ENCODE measurements at regions not wholly inside any gene's neighbourhood (a gene's known extent, or its start where the extent isn't known, plus 50 kb on each side); places are given as distances from the start of the nearest gene placed in this dataset.

- ChIA-PET CTCF (ENCODE audit: low intra/inter-chr PET ratio) (no interaction called here), POLR2A (no interaction called here)
- Histone ChIP-seq H3K4me3 (no peak overlapping the region), H4K20me1 (replicated peaks; ENCODE audit: control insufficient read depth, insufficient read depth, low read length) (no peaks in the 10 kb centered on the region), H3K4me1 (replicated peaks in 1 of 2; ENCODE audit: control insufficient read depth in 2 of 2, insufficient read depth in 2 of 2, low read length in 2 of 2) (no peaks in the 10 kb centered on the region), H3K9me1 (ENCODE audit: control insufficient read depth, insufficient read depth, low read length) (no peaks in the 10 kb centered on the region), H3K36me3 (ENCODE audit: control insufficient read depth, insufficient read depth, low read length) (no peaks in the 10 kb centered on the region), H3K27ac (ENCODE audit: extremely low read depth, low read depth, low read length) (no peak overlapping the region), H3K79me2 (ENCODE audit: control insufficient read depth, insufficient read depth, low read length) (no peaks in the 10 kb centered on the region), H3K4me2 (ENCODE audit: insufficient read depth, low read length) (no peak overlapping the region), H3K9me3 (replicated peaks; ENCODE audit: control insufficient read depth, insufficient read depth, low read depth, low read length) (no peaks in the 10 kb centered on the region), H3K27me3 (ENCODE audit: control insufficient read depth in 2 of 2, insufficient read depth in 2 of 2, low read length in 2 of 2) (no peaks in the 10 kb centered on the region), H2AFZ (ENCODE audit: low read depth, low read length) (no peak overlapping the region), H3K9ac (ENCODE audit: insufficient read depth in 1 of 2, low read depth in 2 of 2, low read length in 2 of 2) (no peak overlapping the region)
- no TSS peak for BruUV-seq (replicated peaks)
- intact Hi-C loops (cut with micrococcal nuclease) = no loop called here
- 0% methylated on average over 2 of the region's 2 CpGs for WGBS (ENCODE audit: insufficient coverage, low coverage, missing lambda C conversion rate)
- in situ Hi-C loops (cut with MboI) = no loop called here
- DNase-seq (ENCODE audit: extremely low read depth in 1 of 4, low spot score in 3 of 4) (no peak), FAIRE-seq (no peak), ATAC-seq (no peak)
- TF ChIP-seq HNRNPUL1 (IDR thresholded peaks at IDR 0.05; ENCODE audit: low read length) (no peak), NKRF (IDR thresholded peaks at IDR 0.05; ENCODE audit: borderline replicate concordance) (no peak)
Observed at GRCh38 chr12:82530394-82530793, 156.3 kb upstream of the TMTC2 start.

GRCh38 chr12:82533341-82533740 lies 153.4 kb upstream of the TMTC2 start:
- H4K20me1 ChIP-seq (replicated peaks; ENCODE audit: control insufficient read depth, insufficient read depth, low read length) = no peaks in the 10 kb centered on the region
- FAIRE-seq = no peak
- no peaks in the 10 kb centered on the region for H3K27me3 ChIP-seq (ENCODE audit: control insufficient read depth in 2 of 2, insufficient read depth in 2 of 2, low read length in 2 of 2)
- 6% methylated on average over 1 of the region's 1 CpG for WGBS (ENCODE audit: insufficient coverage, low coverage, missing lambda C conversion rate)
- ChIA-PET CTCF (ENCODE audit: low intra/inter-chr PET ratio) (no interaction called here), POLR2A (no interaction called here)
- no peak overlapping the region for H3K4me3 ChIP-seq
- DNase-seq (ENCODE audit: extremely low read depth in 1 of 4, low spot score in 3 of 4) = no peak
- no peaks in the 10 kb centered on the region for H3K9me3 ChIP-seq (replicated peaks; ENCODE audit: control insufficient read depth, insufficient read depth, low read depth, low read length)
- no TSS peak for BruUV-seq (replicated peaks)
- no peak overlapping the region for H2AFZ ChIP-seq (ENCODE audit: low read depth, low read length)
- no peak overlapping the region for H3K9ac ChIP-seq (ENCODE audit: insufficient read depth in 1 of 2, low read depth in 2 of 2, low read length in 2 of 2)
- no peak for TF ChIP-seq TSC22D4 (tag; IDR thresholded peaks at IDR 0.05)
- TF ChIP-seq FOXJ2 (tag; IDR thresholded peaks at IDR 0.05) = no peak
- TF ChIP-seq ZNF143 (CRISPR knock-in tag; IDR thresholded peaks at IDR 0.05) = no peak
- TF ChIP-seq CREB3 (tag; conservative IDR thresholded peaks at IDR 0.05; ENCODE audit: low read depth) = no peak
- no peak for TF ChIP-seq BRD9 (IDR thresholded peaks at IDR 0.05; ENCODE audit: low read depth, partially characterized antibody)
- TF ChIP-seq SRSF9 (IDR thresholded peaks at IDR 0.05; ENCODE audit: borderline replicate concordance, low read depth, low read length) = no peak
- no peak for TF ChIP-seq MAFG (tag; conservative IDR thresholded peaks at IDR 0.05)
- no peak for TF ChIP-seq ZNF778 (CRISPR knock-in tag; IDR thresholded peaks at IDR 0.05)
- no peaks in the 10 kb centered on the region for H3K4me1 ChIP-seq (replicated peaks in 1 of 2; ENCODE audit: control insufficient read depth in 2 of 2, insufficient read depth in 2 of 2, low read length in 2 of 2)
- in situ Hi-C loops (cut with MboI) = no loop called here
- no peaks in the 10 kb centered on the region for H3K36me3 ChIP-seq (ENCODE audit: control insufficient read depth, insufficient read depth, low read length)
- H3K27ac ChIP-seq (ENCODE audit: extremely low read depth, low read depth, low read length) = no peak overlapping the region
- H3K9me1 ChIP-seq (ENCODE audit: control insufficient read depth, insufficient read depth, low read length) = no peaks in the 10 kb centered on the region
- no peak overlapping the region for H3K4me2 ChIP-seq (ENCODE audit: insufficient read depth, low read length)
- intact Hi-C loops (cut with micrococcal nuclease) = no loop called here
- ATAC-seq = no peak
- no peaks in the 10 kb centered on the region for H3K79me2 ChIP-seq (ENCODE audit: control insufficient read depth, insufficient read depth, low read length)

Measured in K562 (cell line).